ENCODE measurements at regions not wholly inside any gene's neighbourhood (a gene's known extent, or its start where the extent isn't known, plus 50 kb on each side); places are given as distances from the start of the nearest gene placed in this dataset.
"Not testable (repeated sequence)": the region's sequence is repeated elsewhere in the genome, so short reads cannot be mapped to it uniquely, and the experiment has no call there.

DNA sequence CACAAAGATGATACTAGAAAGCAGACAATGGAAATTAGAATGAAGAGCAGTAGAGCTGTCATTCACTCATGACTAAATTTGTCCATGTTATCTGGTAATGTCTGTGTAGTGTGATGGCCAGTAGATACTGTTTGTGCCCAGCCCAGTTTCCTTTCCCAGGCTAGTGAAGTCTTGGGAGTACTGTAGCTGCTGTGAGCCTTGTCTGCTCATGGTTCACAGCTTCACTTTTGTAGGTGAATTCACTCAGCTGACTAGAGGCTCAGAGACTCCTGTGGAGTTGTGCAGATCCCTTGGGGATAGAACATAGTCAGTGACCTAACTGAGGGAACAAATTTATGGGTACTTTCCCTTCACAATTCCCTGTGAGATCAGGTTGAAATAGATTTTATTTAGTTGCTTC lies 572.5 kb downstream of the ARL4A start:
- H3K4me3 ChIP-seq (ENCODE audit: low read depth, low read length) = no peak overlapping the region
- no peak for DNase-seq (ENCODE audit: low read depth)
- TF ChIP-seq, protein P1, sequence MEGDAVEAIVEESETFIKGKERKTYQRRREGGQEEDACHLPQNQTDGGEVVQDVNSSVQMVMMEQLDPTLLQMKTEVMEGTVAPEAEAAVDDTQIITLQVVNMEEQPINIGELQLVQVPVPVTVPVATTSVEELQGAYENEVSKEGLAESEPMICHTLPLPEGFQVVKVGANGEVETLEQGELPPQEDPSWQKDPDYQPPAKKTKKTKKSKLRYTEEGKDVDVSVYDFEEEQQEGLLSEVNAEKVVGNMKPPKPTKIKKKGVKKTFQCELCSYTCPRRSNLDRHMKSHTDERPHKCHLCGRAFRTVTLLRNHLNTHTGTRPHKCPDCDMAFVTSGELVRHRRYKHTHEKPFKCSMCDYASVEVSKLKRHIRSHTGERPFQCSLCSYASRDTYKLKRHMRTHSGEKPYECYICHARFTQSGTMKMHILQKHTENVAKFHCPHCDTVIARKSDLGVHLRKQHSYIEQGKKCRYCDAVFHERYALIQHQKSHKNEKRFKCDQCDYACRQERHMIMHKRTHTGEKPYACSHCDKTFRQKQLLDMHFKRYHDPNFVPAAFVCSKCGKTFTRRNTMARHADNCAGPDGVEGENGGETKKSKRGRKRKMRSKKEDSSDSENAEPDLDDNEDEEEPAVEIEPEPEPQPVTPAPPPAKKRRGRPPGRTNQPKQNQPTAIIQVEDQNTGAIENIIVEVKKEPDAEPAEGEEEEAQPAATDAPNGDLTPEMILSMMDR (IDR thresholded peaks at IDR 0.05; ENCODE audit: insufficient read depth, low read depth, low read length) = no peak

DNA sequence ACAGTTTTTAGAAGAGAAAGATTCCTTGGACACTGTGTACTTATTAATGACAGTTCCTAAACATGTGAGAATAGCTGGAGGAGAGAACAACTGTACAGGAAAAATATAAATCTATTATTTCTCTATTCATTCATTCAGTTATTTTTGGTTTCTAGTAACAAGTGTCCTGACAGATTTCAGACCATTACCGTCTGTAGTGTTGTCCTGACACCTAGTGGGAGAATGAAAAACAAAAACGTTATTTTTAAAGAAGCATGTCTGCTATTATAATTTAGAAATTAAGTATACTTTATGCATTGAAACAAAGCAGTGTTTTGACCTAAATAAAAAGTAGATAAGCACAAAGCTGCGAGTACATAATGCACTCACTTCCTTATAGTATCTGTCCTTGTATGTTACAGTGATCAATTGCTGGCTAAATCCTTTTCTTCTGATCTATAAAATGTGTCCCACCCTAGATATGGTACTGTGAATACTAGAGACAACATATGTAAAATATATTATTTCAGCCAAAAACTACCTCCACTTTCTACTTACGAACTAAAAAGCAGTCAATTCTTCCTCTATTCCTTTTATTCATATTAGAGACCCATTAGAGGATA lies 575.6 kb downstream of the ARL4A start:
- TF ChIP-seq, protein P1 (IDR thresholded peaks at IDR 0.05; ENCODE audit: insufficient read depth, low read depth, low read length) = peak; percentile 67
- peak; percentile 60 for DNase-seq (ENCODE audit: low read depth)
- no peak overlapping the region for H3K4me3 ChIP-seq (ENCODE audit: low read depth, low read length)

DNA sequence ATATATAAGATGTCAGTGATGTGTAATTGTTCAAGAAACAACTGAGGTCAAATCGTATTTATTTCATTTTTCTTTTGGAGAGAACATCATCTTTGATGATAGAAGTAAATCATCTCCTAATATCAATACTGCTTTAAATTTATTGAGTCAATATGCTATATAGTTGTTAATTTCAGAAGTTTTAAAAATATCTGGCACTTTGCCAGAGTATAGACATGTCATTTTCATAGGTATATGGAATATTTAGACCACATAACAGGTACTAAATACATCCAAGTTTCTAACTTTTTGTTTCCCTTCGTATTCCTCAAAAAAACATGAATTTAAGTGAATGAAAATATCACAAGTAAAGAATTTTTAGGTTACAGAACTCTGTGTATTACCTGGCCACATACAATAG lies 577.8 kb downstream of the ARL4A start:
- DNase-seq (ENCODE audit: low read depth) = no peak
- TF ChIP-seq, protein P1 (IDR thresholded peaks at IDR 0.05; ENCODE audit: insufficient read depth, low read depth, low read length) = no peak
- no peak overlapping the region for H3K4me3 ChIP-seq (ENCODE audit: low read depth, low read length)

DNA sequence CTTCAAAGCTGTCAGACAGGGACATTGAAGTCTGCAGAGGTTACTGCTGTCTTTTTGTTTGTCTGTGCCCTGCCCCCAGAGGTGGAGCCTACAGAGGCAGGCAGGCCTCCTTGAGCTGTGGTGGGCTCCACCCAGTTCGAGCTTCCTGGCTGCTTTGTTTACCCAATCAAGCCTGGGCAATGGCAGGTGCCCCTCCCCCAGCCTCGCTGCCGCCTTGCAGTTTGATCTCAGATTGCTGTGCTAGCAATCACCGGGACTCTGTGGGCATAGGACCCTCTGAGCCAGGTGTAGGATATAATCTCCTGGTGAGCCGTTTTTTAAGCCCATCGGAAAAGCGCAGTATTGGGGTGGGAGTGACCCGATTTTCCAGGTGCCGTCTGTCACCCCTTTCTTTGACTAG lies 586.8 kb downstream of the ARL4A start:
- DNase-seq (ENCODE audit: low read depth); H3K4me3 ChIP-seq (ENCODE audit: low read depth, low read length): not testable (repeated sequence)

DNA sequence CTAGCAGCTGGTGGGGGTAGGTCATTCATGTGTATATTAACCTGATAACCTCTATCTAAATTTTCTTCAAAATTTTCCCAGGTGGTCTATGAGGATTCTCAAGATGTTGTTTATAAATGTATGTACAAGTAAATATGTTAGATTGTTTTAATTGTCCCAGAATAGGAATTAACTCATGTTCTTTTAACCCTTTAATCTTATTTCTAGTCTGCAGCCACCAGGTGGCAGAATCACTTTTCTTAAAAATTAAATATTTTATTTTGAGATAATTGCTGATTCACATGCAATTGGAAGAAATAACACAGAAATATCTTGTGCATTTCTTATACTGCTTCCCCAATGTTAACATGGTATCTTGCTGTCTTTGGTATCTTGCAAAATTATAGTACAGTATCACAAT lies 589.5 kb downstream of the ARL4A start:
- DNase-seq (ENCODE audit: low read depth) = no peak
- H3K4me3 ChIP-seq (ENCODE audit: low read depth, low read length) = no peak overlapping the region
- TF ChIP-seq, protein P1 (IDR thresholded peaks at IDR 0.05; ENCODE audit: insufficient read depth, low read depth, low read length) = peak; percentile 39

DNA sequence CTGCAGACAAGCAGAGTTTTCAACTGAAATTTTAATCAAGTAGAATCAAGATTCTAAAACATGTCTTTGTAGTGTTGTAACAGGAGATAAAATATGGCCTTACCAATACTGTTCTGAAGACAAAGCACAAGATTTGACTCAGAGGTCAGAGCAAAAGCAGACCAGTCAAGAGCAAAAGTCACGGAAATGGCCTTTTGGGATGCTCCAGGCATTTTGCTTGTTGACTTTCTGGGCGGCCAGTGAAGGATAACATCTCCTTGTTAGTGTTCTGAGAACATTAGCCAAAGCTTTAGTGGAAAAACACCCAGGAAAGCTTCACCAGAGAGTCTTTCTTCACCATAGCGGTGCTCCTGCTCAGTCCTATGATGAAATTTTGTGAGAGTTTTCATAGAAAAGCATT lies 590.6 kb downstream of the ARL4A start:
- peak; percentile 65 for DNase-seq (ENCODE audit: low read depth)
- H3K4me3 ChIP-seq (ENCODE audit: low read depth, low read length) = no peak overlapping the region
- TF ChIP-seq, protein P1 (IDR thresholded peaks at IDR 0.05; ENCODE audit: insufficient read depth, low read depth, low read length) = no peak

DNA sequence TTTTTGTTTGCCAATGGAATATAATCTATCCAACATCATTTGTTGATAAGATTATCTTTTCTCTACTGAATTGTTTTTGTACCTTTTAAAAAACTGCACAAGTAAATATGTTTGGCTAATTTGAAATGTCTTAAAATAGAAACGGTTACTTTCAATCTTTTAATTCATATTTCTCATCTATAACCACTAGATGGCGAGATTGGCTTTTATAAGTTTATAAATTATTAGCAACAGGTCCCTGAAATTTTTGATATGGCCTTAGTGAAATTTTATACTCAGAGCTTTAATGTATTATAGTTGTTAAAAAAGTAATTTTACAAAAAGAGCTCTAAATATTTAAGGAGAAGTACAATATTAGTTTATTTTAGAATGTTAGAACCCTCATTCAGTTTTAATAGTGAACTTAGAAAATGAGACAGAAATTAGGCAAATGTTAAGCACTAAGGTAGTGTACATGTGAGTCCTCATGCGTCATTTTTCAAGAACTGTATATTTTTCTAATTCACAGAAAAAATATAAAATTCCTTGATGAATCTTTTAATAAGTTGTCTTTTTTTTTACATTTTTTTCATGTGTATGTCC lies 592.5 kb downstream of the ARL4A start:
- no peak overlapping the region for H3K4me3 ChIP-seq (ENCODE audit: low read depth, low read length)
- DNase-seq (ENCODE audit: low read depth) = peak; percentile 36
- TF ChIP-seq, protein P1 (IDR thresholded peaks at IDR 0.05; ENCODE audit: insufficient read depth, low read depth, low read length) = no peak
